Keratinocyte (primary cell): ENCODE measurements at regions not wholly inside any gene's neighbourhood (a gene's known extent, or its start where the extent isn't known, plus 50 kb on each side); places are given as distances from the start of the nearest gene placed in this dataset.

ENCODE experiments used
- DNase-seq: peaks from one replicate; pipeline ENCODE4 v3.0.0-alpha.2; 2011; ENCODE audit warnings: low read depth, missing footprints, low spot score
- FAIRE-seq: peaks from 2 replicates; lab custom pipeline; 2011; peaks lifted over from hg19 to GRCh38; lab: Jason Lieb, UNC
- H2AFZ ChIP-seq: 2 replicates; pipeline ENCODE4 v1.6.0; 2012; ENCODE audit warnings: low read length, control low read depth, inconsistent platforms; ENCODE audit not compliant: control insufficient read depth
- H3K27ac ChIP-seq: 2 replicates; pipeline ENCODE4 v1.5.1; 2011; ENCODE audit warnings: low read length; ENCODE audit not compliant: control insufficient read depth, insufficient read depth
- H3K27me3 ChIP-seq: 3 replicates; pipeline ENCODE4 v1.6.0; 2011; ENCODE audit warnings: low read length; ENCODE audit not compliant: control insufficient read depth, insufficient read depth; ENCODE audit errors: extremely low read depth
- H3K36me3 ChIP-seq, 2 experiments: 2 replicates in 1 of 2; 3 replicates in 1 of 2; pipeline ENCODE4 v1.5.1; 2011; ENCODE audit warnings: low read length in 2 of 2, mild to moderate bottlenecking in 1 of 2; ENCODE audit not compliant: control insufficient read depth in 2 of 2, insufficient read depth in 2 of 2; ENCODE audit errors: extremely low read depth in 1 of 2
- H3K4me1 ChIP-seq: 3 replicates; pipeline ENCODE4 v1.5.1; 2011; ENCODE audit warnings: low read length; ENCODE audit not compliant: control insufficient read depth, insufficient read depth; ENCODE audit errors: extremely low read depth
- H3K4me2 ChIP-seq: 3 replicates; pipeline ENCODE4 v1.6.0; 2011; ENCODE audit warnings: low read depth, low read length; ENCODE audit not compliant: control insufficient read depth, insufficient read depth; ENCODE audit errors: extremely low read depth
- H3K4me3 ChIP-seq, 3 experiments: fragments of 200-600 bp in 1 of 3; sonication (generic) in 1 of 3; 2 replicates in 2 of 3; 3 replicates in 1 of 3; pipeline ENCODE4 v1.5.1; 2011 to 2016; ENCODE audit warnings: low read length in 3 of 3, mild to moderate bottlenecking in 3 of 3, control low read depth in 2 of 3, inconsistent platforms in 1 of 3, low read depth in 1 of 3, mixed read lengths in 1 of 3, mixed run types in 1 of 3, moderate library complexity in 1 of 3; ENCODE audit not compliant: control insufficient read depth in 2 of 3, insufficient read depth in 2 of 3; ENCODE audit errors: extremely low read depth in 1 of 3
- H3K79me2 ChIP-seq: 2 replicates; pipeline ENCODE4 v1.6.0; 2012; ENCODE audit warnings: low read length; ENCODE audit not compliant: control insufficient read depth, insufficient read depth
- H3K9ac ChIP-seq: 3 replicates; pipeline ENCODE4 v1.6.0; 2011; ENCODE audit warnings: low read length; ENCODE audit not compliant: control insufficient read depth, insufficient read depth; ENCODE audit errors: extremely low read depth
- H3K9me1 ChIP-seq: 3 replicates; pipeline ENCODE4 v1.6.0; 2011; ENCODE audit warnings: low read length; ENCODE audit not compliant: control insufficient read depth, insufficient read depth; ENCODE audit errors: extremely low read depth
- H3K9me3 ChIP-seq: 2 replicates; pipeline ENCODE4 v1.5.1; 2012; ENCODE audit warnings: low read depth, low read length; ENCODE audit not compliant: control insufficient read depth
- H4K20me1 ChIP-seq: 3 replicates; pipeline ENCODE4 v1.6.0; 2011; ENCODE audit warnings: low read length; ENCODE audit not compliant: control insufficient read depth, insufficient read depth; ENCODE audit errors: extremely low read depth
- EZH2 ChIP-seq: IDR thresholded peaks from one replicate; pipeline ENCODE4 v1.6.1; 2012; ENCODE audit warnings: inconsistent platforms, mild to moderate bottlenecking, low read length, moderate library complexity
- dilution Hi-C: fragments of 300-500 bp; cut with MboI; formaldehyde crosslinking; loops from one replicate; pipeline ENCODE4 v1.7.0; 2020; ENCODE audit warnings: low sequenced_read_pairs; ENCODE audit not compliant: extremely low pct_ligation_motif_present
- TF ChIP-seq, protein P1 (sequence below), 3 experiments: IDR thresholded peaks in 1 of 3; conservative IDR thresholded peaks in 1 of 3; optimal IDR thresholded peaks in 1 of 3; 2 replicates in 2 of 3; 3 replicates in 1 of 3; pipeline versions ENCODE3 to v1.5.1; 2011; ENCODE audit warnings: low read length in 3 of 3, mild to moderate bottlenecking in 3 of 3, moderate library complexity in 2 of 3, control low read depth in 1 of 3, inconsistent platforms in 1 of 3; ENCODE audit not compliant: insufficient read depth in 2 of 3; ENCODE audit errors: extremely low read depth in 1 of 3

DNA sequence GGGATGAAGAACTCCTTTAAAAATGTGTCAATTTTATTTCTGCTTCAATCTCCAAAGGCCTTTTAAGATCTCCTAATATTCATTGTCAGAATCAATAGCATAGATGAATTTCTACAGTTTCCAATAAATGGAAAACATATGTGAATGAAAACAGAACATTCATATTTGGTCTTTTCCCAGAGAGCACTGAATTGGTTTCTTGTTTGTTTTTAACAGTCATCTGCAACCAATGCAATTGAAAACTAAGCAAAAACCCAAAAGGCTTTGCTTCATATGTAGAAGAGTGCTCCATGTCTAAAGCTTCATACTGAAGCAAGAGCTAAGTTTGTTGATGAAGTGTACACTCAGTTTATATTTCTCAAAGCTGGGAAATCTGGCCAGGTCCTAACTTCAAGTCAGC lies 426.5 kb upstream of the CDIN1 start:
- FAIRE-seq (no peak), DNase-seq (no peak)
- dilution Hi-C loops, result no loop called here
- Histone ChIP-seq H3K9ac (no peak overlapping the region), H3K4me3 (no peak overlapping the region), H3K9me1 (no peaks in the 10 kb centered on the region), H3K4me1 (no peaks in the 10 kb centered on the region), H3K9me3 (no peaks in the 10 kb centered on the region), H4K20me1 (no peaks in the 10 kb centered on the region), H2AFZ (no peak overlapping the region), H3K79me2 (no peaks in the 10 kb centered on the region), H3K27ac (no peak overlapping the region), H3K36me3 (no peaks in the 10 kb centered on the region), H3K27me3 (no peaks in the 10 kb centered on the region), H3K4me2 (no peak overlapping the region)
- TF ChIP-seq, protein P1, sequence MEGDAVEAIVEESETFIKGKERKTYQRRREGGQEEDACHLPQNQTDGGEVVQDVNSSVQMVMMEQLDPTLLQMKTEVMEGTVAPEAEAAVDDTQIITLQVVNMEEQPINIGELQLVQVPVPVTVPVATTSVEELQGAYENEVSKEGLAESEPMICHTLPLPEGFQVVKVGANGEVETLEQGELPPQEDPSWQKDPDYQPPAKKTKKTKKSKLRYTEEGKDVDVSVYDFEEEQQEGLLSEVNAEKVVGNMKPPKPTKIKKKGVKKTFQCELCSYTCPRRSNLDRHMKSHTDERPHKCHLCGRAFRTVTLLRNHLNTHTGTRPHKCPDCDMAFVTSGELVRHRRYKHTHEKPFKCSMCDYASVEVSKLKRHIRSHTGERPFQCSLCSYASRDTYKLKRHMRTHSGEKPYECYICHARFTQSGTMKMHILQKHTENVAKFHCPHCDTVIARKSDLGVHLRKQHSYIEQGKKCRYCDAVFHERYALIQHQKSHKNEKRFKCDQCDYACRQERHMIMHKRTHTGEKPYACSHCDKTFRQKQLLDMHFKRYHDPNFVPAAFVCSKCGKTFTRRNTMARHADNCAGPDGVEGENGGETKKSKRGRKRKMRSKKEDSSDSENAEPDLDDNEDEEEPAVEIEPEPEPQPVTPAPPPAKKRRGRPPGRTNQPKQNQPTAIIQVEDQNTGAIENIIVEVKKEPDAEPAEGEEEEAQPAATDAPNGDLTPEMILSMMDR (optimal IDR thresholded peaks at IDR 0.05 in 1 of 3, IDR thresholded peaks at IDR 0.05 in 1 of 3, conservative IDR thresholded peaks at IDR 0.05 in 1 of 3; ENCODE audit: extremely low read depth in 1 of 3, insufficient read depth in 2 of 3, low read length in 3 of 3), result no peak
- no peak for TF ChIP-seq EZH2

DNA sequence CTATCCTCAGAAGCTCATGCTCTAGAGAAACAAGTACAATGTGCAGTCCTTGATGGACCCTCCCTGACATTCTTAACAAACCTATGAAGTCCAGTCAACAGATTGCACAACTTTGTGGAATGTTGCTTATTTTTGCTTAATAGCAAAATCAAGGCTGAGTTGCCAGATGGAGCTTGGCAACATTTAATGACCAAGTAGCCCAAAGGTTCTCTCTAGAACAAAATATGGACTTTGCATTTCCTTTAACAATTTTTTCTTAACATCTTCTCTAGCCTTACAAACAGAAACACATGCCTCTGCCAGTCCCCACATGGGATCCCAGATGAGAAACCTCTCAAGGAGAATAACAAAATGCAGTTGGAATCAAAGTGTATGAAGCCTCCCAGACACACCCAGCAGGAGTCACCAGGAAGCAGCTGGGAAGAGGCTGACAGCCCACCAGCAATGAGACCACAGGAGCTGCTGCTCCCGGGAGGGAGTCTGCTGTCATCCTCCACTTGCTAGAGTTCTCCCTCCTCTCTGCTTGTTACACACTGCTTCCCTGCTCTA lies 422.5 kb upstream of the CDIN1 start:
- Histone ChIP-seq H2AFZ (no peak overlapping the region), H3K9me3 (no peaks in the 10 kb centered on the region), H3K4me1 (no peaks in the 10 kb centered on the region), H3K36me3 (no peaks in the 10 kb centered on the region), H3K27ac (no peak overlapping the region), H3K9ac (no peak overlapping the region), H3K4me2 (no peak overlapping the region), H3K27me3 (no peaks in the 10 kb centered on the region), H4K20me1 (no peaks in the 10 kb centered on the region), H3K79me2 (no peaks in the 10 kb centered on the region), H3K4me3 (no peak overlapping the region), H3K9me1 (no peaks in the 10 kb centered on the region)
- TF ChIP-seq, protein P1 (optimal IDR thresholded peaks at IDR 0.05 in 1 of 3, IDR thresholded peaks at IDR 0.05 in 1 of 3, conservative IDR thresholded peaks at IDR 0.05 in 1 of 3; ENCODE audit: extremely low read depth in 1 of 3, insufficient read depth in 2 of 3, low read length in 3 of 3), result no peak
- TF ChIP-seq EZH2, result no peak
- no peak for FAIRE-seq
- dilution Hi-C loops, result no loop called here
- no peak for DNase-seq
